ENCODE measurements at regions not wholly inside any gene's neighbourhood (a gene's known extent, or its start where the extent isn't known, plus 50 kb on each side); places are given as distances from the start of the nearest gene placed in this dataset.

DNA sequence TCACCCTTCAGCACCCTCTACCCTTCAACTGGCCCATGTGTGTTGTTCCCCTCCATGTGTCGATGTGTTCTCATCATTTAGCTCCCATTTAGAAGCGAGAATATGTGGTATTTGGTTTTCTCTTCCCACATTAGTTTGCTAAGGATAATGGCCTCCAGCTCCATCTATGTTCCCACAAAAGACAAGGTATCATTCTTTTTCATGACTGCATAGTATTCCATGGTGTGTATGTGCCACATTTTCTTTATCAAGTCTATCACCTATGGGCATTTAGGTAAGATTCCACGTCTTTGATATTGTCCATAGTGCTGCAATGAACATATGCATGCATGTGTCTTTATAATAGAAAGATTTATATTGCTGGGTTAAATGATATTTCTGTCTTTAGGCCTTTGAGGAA lies 325.1 kb upstream of the ADAMTS16 start:
- no peaks in the 10 kb centered on the region for H3K79me2 ChIP-seq (ENCODE audit: low read length)
- H3K9me3 ChIP-seq (replicated peaks; ENCODE audit: insufficient read depth, low read length), result no peaks in the 10 kb centered on the region
- no peaks in the 10 kb centered on the region for H3F3A ChIP-seq (ENCODE audit: insufficient read depth, low read length)
- no peak overlapping the region for H2AFZ ChIP-seq (ENCODE audit: low read length)
- no peak overlapping the region for H3K27ac ChIP-seq (ENCODE audit: low read length)
- H3K4me2 ChIP-seq (ENCODE audit: low read depth, low read length), result no peak overlapping the region
- DNase-seq, result no peak
- H3K4me3 ChIP-seq (ENCODE audit: low read length), result no peak overlapping the region
- no peaks in the 10 kb centered on the region for H3K27me3 ChIP-seq (replicated peaks; ENCODE audit: insufficient read depth, low read length)
- H4K20me1 ChIP-seq (ENCODE audit: insufficient read depth, low read length), result no peaks in the 10 kb centered on the region
- H3K4me1 ChIP-seq (ENCODE audit: low read length), result no peaks in the 10 kb centered on the region
- no peak overlapping the region for H3K9ac ChIP-seq (ENCODE audit: low read length)
- TF ChIP-seq, protein P1, sequence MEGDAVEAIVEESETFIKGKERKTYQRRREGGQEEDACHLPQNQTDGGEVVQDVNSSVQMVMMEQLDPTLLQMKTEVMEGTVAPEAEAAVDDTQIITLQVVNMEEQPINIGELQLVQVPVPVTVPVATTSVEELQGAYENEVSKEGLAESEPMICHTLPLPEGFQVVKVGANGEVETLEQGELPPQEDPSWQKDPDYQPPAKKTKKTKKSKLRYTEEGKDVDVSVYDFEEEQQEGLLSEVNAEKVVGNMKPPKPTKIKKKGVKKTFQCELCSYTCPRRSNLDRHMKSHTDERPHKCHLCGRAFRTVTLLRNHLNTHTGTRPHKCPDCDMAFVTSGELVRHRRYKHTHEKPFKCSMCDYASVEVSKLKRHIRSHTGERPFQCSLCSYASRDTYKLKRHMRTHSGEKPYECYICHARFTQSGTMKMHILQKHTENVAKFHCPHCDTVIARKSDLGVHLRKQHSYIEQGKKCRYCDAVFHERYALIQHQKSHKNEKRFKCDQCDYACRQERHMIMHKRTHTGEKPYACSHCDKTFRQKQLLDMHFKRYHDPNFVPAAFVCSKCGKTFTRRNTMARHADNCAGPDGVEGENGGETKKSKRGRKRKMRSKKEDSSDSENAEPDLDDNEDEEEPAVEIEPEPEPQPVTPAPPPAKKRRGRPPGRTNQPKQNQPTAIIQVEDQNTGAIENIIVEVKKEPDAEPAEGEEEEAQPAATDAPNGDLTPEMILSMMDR (IDR thresholded peaks at IDR 0.05; ENCODE audit: low read length), result no peak
- no peak for TF ChIP-seq EZH2 (optimal IDR thresholded peaks at IDR 0.05; ENCODE audit: low read depth, low read length)
- TF ChIP-seq EZH2phosphoT487 (IDR thresholded peaks at IDR 0.05; ENCODE audit: low read length), result no peak
- H3K9me2 ChIP-seq (replicated peaks; ENCODE audit: insufficient read depth, low read length), result no peaks in the 10 kb centered on the region
- H3K36me3 ChIP-seq (replicated peaks; ENCODE audit: insufficient read depth, low read length), result no peaks in the 10 kb centered on the region

DNA sequence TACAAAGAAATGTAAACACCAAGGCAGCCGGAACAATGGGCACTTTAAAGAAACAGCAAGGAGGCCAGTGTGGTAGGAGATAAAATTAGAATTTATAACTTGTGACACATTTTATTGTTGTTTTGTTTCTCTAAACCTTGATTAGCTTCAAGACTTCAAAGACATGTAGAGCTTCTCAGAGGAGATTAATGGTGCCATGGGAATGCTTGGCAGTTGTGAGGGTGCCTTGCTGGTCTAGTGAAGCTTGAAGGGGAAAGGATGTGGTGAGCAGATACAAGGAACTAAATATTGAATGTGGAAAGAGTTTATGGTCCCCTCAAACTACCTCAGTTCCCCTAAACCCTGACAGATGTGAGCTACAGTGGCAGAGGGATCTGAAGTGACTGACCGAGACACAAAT lies 322.4 kb upstream of the ADAMTS16 start:
- Histone ChIP-seq H3F3A (ENCODE audit: insufficient read depth, low read length) (no peaks in the 10 kb centered on the region), H3K27me3 (replicated peaks; ENCODE audit: insufficient read depth, low read length) (no peaks in the 10 kb centered on the region), H3K4me2 (ENCODE audit: low read depth, low read length) (no peak overlapping the region), H3K27ac (ENCODE audit: low read length) (no peak overlapping the region), H3K36me3 (replicated peaks; ENCODE audit: insufficient read depth, low read length) (no peaks in the 10 kb centered on the region), H3K9me2 (replicated peaks; ENCODE audit: insufficient read depth, low read length) (no peaks in the 10 kb centered on the region), H4K20me1 (ENCODE audit: insufficient read depth, low read length) (no peaks in the 10 kb centered on the region), H3K9me3 (replicated peaks; ENCODE audit: insufficient read depth, low read length) (no peaks in the 10 kb centered on the region), H3K4me1 (ENCODE audit: low read length) (no peaks in the 10 kb centered on the region), H3K79me2 (ENCODE audit: low read length) (no peaks in the 10 kb centered on the region), H2AFZ (ENCODE audit: low read length) (no peak overlapping the region), H3K9ac (ENCODE audit: low read length) (no peak overlapping the region), H3K4me3 (ENCODE audit: low read length) (no peak overlapping the region)
- DNase-seq, result no peak
- no peak for TF ChIP-seq EZH2phosphoT487 (IDR thresholded peaks at IDR 0.05; ENCODE audit: low read length)
- no peak for TF ChIP-seq EZH2 (optimal IDR thresholded peaks at IDR 0.05; ENCODE audit: low read depth, low read length)
- TF ChIP-seq, protein P1 (IDR thresholded peaks at IDR 0.05; ENCODE audit: low read length), result no peak

DNA sequence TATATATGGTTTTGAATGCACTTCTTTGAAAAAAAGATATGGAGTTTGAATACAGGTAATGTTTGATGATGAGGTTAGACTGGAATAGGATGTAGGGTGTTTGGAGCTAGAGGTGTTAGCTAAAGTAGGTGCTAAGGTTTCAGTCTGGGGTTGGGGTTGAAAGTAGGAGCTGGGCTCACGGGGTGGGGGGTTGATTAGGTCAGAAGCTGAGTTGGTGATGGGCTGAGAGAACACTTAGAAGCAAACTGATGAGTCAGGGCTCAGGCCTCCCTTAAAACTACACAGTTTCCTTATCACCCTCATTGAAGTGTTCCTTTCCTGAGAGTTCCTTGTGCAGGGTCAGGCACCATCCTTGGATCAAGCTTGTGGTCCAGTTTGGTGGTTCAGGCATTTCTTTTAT lies 308.8 kb upstream of the ADAMTS16 start:
- Histone ChIP-seq H3K79me2 (ENCODE audit: low read length) (no peaks in the 10 kb centered on the region), H3K9ac (ENCODE audit: low read length) (no peak overlapping the region), H3K36me3 (replicated peaks; ENCODE audit: insufficient read depth, low read length) (no peaks in the 10 kb centered on the region), H3K4me2 (ENCODE audit: low read depth, low read length) (no peak overlapping the region), H2AFZ (ENCODE audit: low read length) (no peak overlapping the region), H3K27me3 (replicated peaks; ENCODE audit: insufficient read depth, low read length) (no peaks in the 10 kb centered on the region), H3K4me3 (ENCODE audit: low read length) (no peak overlapping the region), H3K27ac (ENCODE audit: low read length) (no peak overlapping the region), H3K9me2 (replicated peaks; ENCODE audit: insufficient read depth, low read length) (no peaks in the 10 kb centered on the region), H3F3A (ENCODE audit: insufficient read depth, low read length) (no peaks in the 10 kb centered on the region), H4K20me1 (ENCODE audit: insufficient read depth, low read length) (no peaks in the 10 kb centered on the region), H3K4me1 (ENCODE audit: low read length) (no peaks in the 10 kb centered on the region), H3K9me3 (replicated peaks; ENCODE audit: insufficient read depth, low read length) (no peaks in the 10 kb centered on the region)
- TF ChIP-seq, protein P1 (IDR thresholded peaks at IDR 0.05; ENCODE audit: low read length), result no peak
- TF ChIP-seq EZH2phosphoT487 (IDR thresholded peaks at IDR 0.05; ENCODE audit: low read length) (no peak), EZH2 (optimal IDR thresholded peaks at IDR 0.05; ENCODE audit: low read depth, low read length) (no peak)
- no peak for DNase-seq

Data from MM.1S (cell line).